ENCODE measurements at regions not wholly inside any gene's neighbourhood (a gene's known extent, or its start where the extent isn't known, plus 50 kb on each side); places are given as distances from the start of the nearest gene placed in this dataset.
A peak's percentile ranks its signal among the peaks of the same experiment; 100 is the strongest.

DNA sequence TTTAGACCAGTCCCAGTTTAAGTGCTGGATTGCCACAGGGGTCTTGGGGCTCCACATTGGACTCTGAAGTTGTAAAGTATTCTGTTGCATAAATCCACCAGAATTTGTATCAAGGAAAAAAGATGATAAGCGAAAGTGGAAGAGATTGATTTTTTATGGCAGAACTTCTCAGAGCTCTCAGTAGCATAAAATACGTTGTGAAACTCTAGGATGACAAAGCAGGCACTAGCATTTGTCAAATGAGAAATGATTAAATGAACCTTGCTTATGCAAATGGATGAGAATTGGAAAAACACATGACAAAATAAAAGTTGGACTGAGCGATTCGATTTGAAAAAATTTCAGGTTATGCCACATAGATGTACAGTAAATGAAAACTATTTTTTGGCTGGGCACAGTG, 253.8 kb upstream of the RAB4A start:
- Histone ChIP-seq H3K4me3 (replicated peaks in 1 of 3; ENCODE audit: low read depth in 2 of 3, low read length in 3 of 3) (no peak overlapping the region), H3K9ac (ENCODE audit: insufficient read depth, low read length, poor library complexity, severe bottlenecking) (no peak overlapping the region), H2AFZ (ENCODE audit: insufficient read depth, low read depth, low read length, poor library complexity, severe bottlenecking) (no peak overlapping the region), H3K4me2 (replicated peaks; ENCODE audit: extremely low read depth, low read length, poor library complexity, severe bottlenecking) (peak overlapping the region; percentile 38), H3K27ac (ENCODE audit: low read depth in 1 of 2, low read length in 2 of 2) (peak overlapping the region; percentile 54 to 68), H3K36me3 (replicated peaks in 1 of 2; ENCODE audit: control insufficient read depth in 1 of 2, insufficient read depth in 2 of 2, low read length in 2 of 2) (no peaks in the 10 kb centered on the region), H3K79me2 (ENCODE audit: insufficient read depth, low read length) (no peaks in the 10 kb centered on the region), H3K27me3 (ENCODE audit: control insufficient read depth in 2 of 2, insufficient read depth in 2 of 2, low read length in 2 of 2) (no peaks in the 10 kb centered on the region), H4K20me1 (ENCODE audit: insufficient read depth, low read length) (no peaks in the 10 kb centered on the region), H3K9me3 (replicated peaks in 1 of 2; ENCODE audit: control insufficient read depth in 1 of 2, insufficient read depth in 1 of 2, low read length in 2 of 2) (no peaks in the 10 kb centered on the region), H3K4me1 (ENCODE audit: control insufficient read depth in 1 of 2, insufficient read depth in 2 of 2, low read length in 2 of 2) (peaks cover 22 to 34% of the 10 kb centered on the region in 2 donors)
- Mint-ChIP-seq H3K27me3 (ENCODE audit: low read depth in 3 of 3) (peaks cover 0 to 2% (median 2%) of the 10 kb centered on the region in 3 donors), H3K4me3 (peak overlapping the region in 1 of 2 donors; percentile 83), H3K9me3 (peaks cover 0 to 3% (median 0%) of the 10 kb centered on the region in 7 donors), H3K27ac (peak overlapping the region; percentile 51 to 93 (median 90)), H3K4me1 (peaks cover 38% of the 10 kb centered on the region), H3K36me3 (no peaks in the 10 kb centered on the region)
- intact Hi-C loops (cut with micrococcal nuclease) = no loop called here
- WGBS (ENCODE audit: insufficient coverage) = 46% methylated on average over 4 of the region's 4 CpGs
- peak in 2 of 3 donors; percentile 40 to 41 for DNase-seq
- TF ChIP-seq, protein P1, sequence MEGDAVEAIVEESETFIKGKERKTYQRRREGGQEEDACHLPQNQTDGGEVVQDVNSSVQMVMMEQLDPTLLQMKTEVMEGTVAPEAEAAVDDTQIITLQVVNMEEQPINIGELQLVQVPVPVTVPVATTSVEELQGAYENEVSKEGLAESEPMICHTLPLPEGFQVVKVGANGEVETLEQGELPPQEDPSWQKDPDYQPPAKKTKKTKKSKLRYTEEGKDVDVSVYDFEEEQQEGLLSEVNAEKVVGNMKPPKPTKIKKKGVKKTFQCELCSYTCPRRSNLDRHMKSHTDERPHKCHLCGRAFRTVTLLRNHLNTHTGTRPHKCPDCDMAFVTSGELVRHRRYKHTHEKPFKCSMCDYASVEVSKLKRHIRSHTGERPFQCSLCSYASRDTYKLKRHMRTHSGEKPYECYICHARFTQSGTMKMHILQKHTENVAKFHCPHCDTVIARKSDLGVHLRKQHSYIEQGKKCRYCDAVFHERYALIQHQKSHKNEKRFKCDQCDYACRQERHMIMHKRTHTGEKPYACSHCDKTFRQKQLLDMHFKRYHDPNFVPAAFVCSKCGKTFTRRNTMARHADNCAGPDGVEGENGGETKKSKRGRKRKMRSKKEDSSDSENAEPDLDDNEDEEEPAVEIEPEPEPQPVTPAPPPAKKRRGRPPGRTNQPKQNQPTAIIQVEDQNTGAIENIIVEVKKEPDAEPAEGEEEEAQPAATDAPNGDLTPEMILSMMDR (IDR thresholded peaks at IDR 0.05) = no peak

DNA sequence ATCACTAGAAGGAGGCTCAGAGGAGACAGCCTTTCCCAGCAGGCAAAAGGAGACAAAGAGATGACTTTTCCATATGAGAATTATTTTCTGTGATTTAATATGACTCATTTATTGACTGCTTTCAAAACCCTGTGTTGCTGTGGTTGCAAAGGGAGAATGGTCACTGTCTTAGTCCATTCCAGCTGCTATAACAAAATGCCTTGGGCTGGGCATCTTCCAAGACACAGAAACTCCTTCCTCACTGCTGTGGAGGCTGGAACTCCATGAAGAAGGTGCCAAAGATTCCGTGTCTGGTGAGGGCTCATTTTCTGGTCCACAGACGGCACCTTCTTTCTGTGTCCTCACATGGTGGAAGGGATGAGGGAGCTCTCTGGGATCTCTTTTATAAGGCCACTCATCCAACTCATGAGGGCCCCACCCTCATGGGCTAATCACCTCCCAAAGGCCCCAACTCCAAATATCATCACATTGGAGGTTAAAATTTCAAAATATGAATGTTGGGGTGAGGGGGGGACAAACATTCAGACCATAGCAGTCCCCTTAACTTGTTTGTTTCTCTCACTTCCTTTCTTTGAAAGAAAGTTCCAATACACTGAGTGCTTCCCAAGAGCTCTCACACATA, 252.1 kb upstream of the RAB4A start:
- no peak overlapping the region for H3K4me2 ChIP-seq (replicated peaks; ENCODE audit: extremely low read depth, low read length, poor library complexity, severe bottlenecking)
- no peak overlapping the region for H2AFZ ChIP-seq (ENCODE audit: insufficient read depth, low read depth, low read length, poor library complexity, severe bottlenecking)
- intact Hi-C loops (cut with micrococcal nuclease) = no loop called here
- no peaks in the 10 kb centered on the region for H3K79me2 ChIP-seq (ENCODE audit: insufficient read depth, low read length)
- no peak for DNase-seq
- Mint-ChIP-seq H3K9me3 (peaks cover 0 to 3% (median 0%) of the 10 kb centered on the region in 7 donors), H3K36me3 (no peaks in the 10 kb centered on the region), H3K4me3 (no peak overlapping the region), H3K27ac (no peak overlapping the region), H3K27me3 (ENCODE audit: low read depth in 3 of 3) (peaks cover 0 to 2% (median 2%) of the 10 kb centered on the region in 3 donors), H3K4me1 (peaks cover 54% of the 10 kb centered on the region)
- no peaks in the 10 kb centered on the region for H3K9me3 ChIP-seq (replicated peaks in 1 of 2; ENCODE audit: control insufficient read depth in 1 of 2, insufficient read depth in 1 of 2, low read length in 2 of 2)
- no peak overlapping the region for H3K9ac ChIP-seq (ENCODE audit: insufficient read depth, low read length, poor library complexity, severe bottlenecking)
- peaks cover 36 to 51% of the 10 kb centered on the region in 2 donors for H3K4me1 ChIP-seq (ENCODE audit: control insufficient read depth in 1 of 2, insufficient read depth in 2 of 2, low read length in 2 of 2)
- TF ChIP-seq, protein P1 (IDR thresholded peaks at IDR 0.05) = no peak
- no peaks in the 10 kb centered on the region for H3K27me3 ChIP-seq (ENCODE audit: control insufficient read depth in 2 of 2, insufficient read depth in 2 of 2, low read length in 2 of 2)
- no CpG with 5 or more reads among the region's 2 CpGs for WGBS (ENCODE audit: insufficient coverage)
- H3K27ac ChIP-seq (ENCODE audit: low read depth in 1 of 2, low read length in 2 of 2) = no peak overlapping the region
- H3K4me3 ChIP-seq (replicated peaks in 1 of 3; ENCODE audit: low read depth in 2 of 3, low read length in 3 of 3) = no peak overlapping the region
- no peaks in the 10 kb centered on the region for H4K20me1 ChIP-seq (ENCODE audit: insufficient read depth, low read length)
- H3K36me3 ChIP-seq (replicated peaks in 1 of 2; ENCODE audit: control insufficient read depth in 1 of 2, insufficient read depth in 2 of 2, low read length in 2 of 2) = no peaks in the 10 kb centered on the region

Measured in CD14-positive monocyte (primary cell).